ENCODE measurements at regions not wholly inside any gene's neighbourhood (a gene's known extent, or its start where the extent isn't known, plus 50 kb on each side); places are given as distances from the start of the nearest gene placed in this dataset.

- no peak for DNase-seq (ENCODE audit: low read depth in 4 of 4, low spot score in 3 of 4)
These were observed 383.2 kb upstream of the ZMIZ1 start for GRCh38 chr10:78685466-78686103.

GRCh38 chr10:78686444-78687060, 382.2 kb upstream of the ZMIZ1 start:
- no peak for DNase-seq (ENCODE audit: low read depth in 4 of 4, low spot score in 3 of 4)

GRCh38 chr10:78687626-78688025, 381.1 kb upstream of the ZMIZ1 start:
- no peak for DNase-seq (ENCODE audit: low read depth in 4 of 4, low spot score in 3 of 4)

- no peak for DNase-seq (ENCODE audit: low read depth in 4 of 4, low spot score in 3 of 4)
These were observed 380.4 kb upstream of the ZMIZ1 start for GRCh38 chr10:78688230-78688900.

GRCh38 chr10:78688901-78689583, 379.7 kb upstream of the ZMIZ1 start:
- peak in 2 of 4 donors; percentile 43 to 69 for DNase-seq (ENCODE audit: low read depth in 4 of 4, low spot score in 3 of 4)

- DNase-seq (ENCODE audit: low read depth in 4 of 4, low spot score in 3 of 4), result no peak
These were observed 379.2 kb upstream of the ZMIZ1 start for GRCh38 chr10:78689584-78689935.

- no peak for DNase-seq (ENCODE audit: low read depth in 4 of 4, low spot score in 3 of 4)
These were observed 378.2 kb upstream of the ZMIZ1 start for GRCh38 chr10:78690354-78691111.

- DNase-seq (ENCODE audit: low read depth in 4 of 4, low spot score in 3 of 4), result no peak
These were observed 377.3 kb upstream of the ZMIZ1 start for GRCh38 chr10:78691301-78692030.

- no peak for DNase-seq (ENCODE audit: low read depth in 4 of 4, low spot score in 3 of 4)
These were observed 376.7 kb upstream of the ZMIZ1 start for GRCh38 chr10:78692071-78692470.

- DNase-seq (ENCODE audit: low read depth in 4 of 4, low spot score in 3 of 4), result no peak
These were observed 372.9 kb upstream of the ZMIZ1 start for GRCh38 chr10:78695846-78696245.

- no peak for DNase-seq (ENCODE audit: low read depth in 4 of 4, low spot score in 3 of 4)
These were observed 371.9 kb upstream of the ZMIZ1 start for GRCh38 chr10:78696791-78697395.

- DNase-seq (ENCODE audit: low read depth in 4 of 4, low spot score in 3 of 4), result no peak
These were observed 368.8 kb upstream of the ZMIZ1 start for GRCh38 chr10:78699971-78700370.

- no peak for DNase-seq (ENCODE audit: low read depth in 4 of 4, low spot score in 3 of 4)
These were observed 368.4 kb upstream of the ZMIZ1 start for GRCh38 chr10:78700413-78700812.

- no peak for DNase-seq (ENCODE audit: low read depth in 4 of 4, low spot score in 3 of 4)
These were observed 367.8 kb upstream of the ZMIZ1 start for GRCh38 chr10:78700816-78701520.

GRCh38 chr10:78702186-78702585, 366.6 kb upstream of the ZMIZ1 start:
- no peak for DNase-seq (ENCODE audit: low read depth in 4 of 4, low spot score in 3 of 4)

- no peak for DNase-seq (ENCODE audit: low read depth in 4 of 4, low spot score in 3 of 4)
These were observed 365.9 kb upstream of the ZMIZ1 start for GRCh38 chr10:78702876-78703275.

GRCh38 chr10:78703593-78703992, 365.2 kb upstream of the ZMIZ1 start:
- DNase-seq (ENCODE audit: low read depth in 4 of 4, low spot score in 3 of 4), result no peak

- DNase-seq (ENCODE audit: low read depth in 4 of 4, low spot score in 3 of 4), result no peak
These were observed 362.5 kb upstream of the ZMIZ1 start for GRCh38 chr10:78706256-78706655.

Measured in left renal pelvis (tissue), 4 donors.